Osteocyte (in vitro differentiated cells): ENCODE measurements at regions not wholly inside any gene's neighbourhood (a gene's known extent, or its start where the extent isn't known, plus 50 kb on each side); places are given as distances from the start of the nearest gene placed in this dataset.

Source experiments
- DNase-seq: peaks from one replicate; pipeline ENCODE4 v3.0.0; 2021; ENCODE audit warnings: mixed read lengths; ENCODE audit not compliant: unreplicated experiment; ENCODE audit errors: extremely low spot score
- H3K27ac Mint-ChIP-seq: one replicate; pipeline ENCODE4 v1.8.0; 2021; ENCODE audit warnings: mild to moderate bottlenecking, mixed read lengths; ENCODE audit not compliant: unreplicated experiment
- H3K27me3 Mint-ChIP-seq: one replicate; pipeline ENCODE4 v1.8.0; 2021; ENCODE audit warnings: mixed read lengths; ENCODE audit not compliant: unreplicated experiment
- H3K36me3 Mint-ChIP-seq: one replicate; pipeline ENCODE4 v1.8.0; 2021; ENCODE audit warnings: mixed read lengths; ENCODE audit not compliant: unreplicated experiment
- H3K4me1 Mint-ChIP-seq: one replicate; pipeline ENCODE4 v1.8.0; 2021; ENCODE audit warnings: mixed read lengths; ENCODE audit not compliant: unreplicated experiment
- H3K4me3 Mint-ChIP-seq: one replicate; pipeline ENCODE4 v1.8.0; 2021; ENCODE audit warnings: mild to moderate bottlenecking, moderate library complexity, mixed read lengths; ENCODE audit not compliant: unreplicated experiment
- H3K9me3 Mint-ChIP-seq: one replicate; pipeline ENCODE4 v1.8.0; 2021; ENCODE audit warnings: mixed read lengths; ENCODE audit not compliant: unreplicated experiment
- CTCF ChIP-seq: fragments of 200-600 bp; sonication (generic); IDR thresholded peaks from 2 replicates; pipeline ENCODE4 v1.5.0; 2021; ENCODE audit warnings: antibody characterized with exemption, mild to moderate bottlenecking, moderate library complexity

- Mint-ChIP-seq H3K36me3 (no peaks in the 10 kb centered on the region), H3K9me3 (no peaks in the 10 kb centered on the region), H3K4me3 (no peak overlapping the region), H3K27ac (no peak overlapping the region), H3K4me1 (peaks cover 8% of the 10 kb centered on the region), H3K27me3 (peaks cover 19% of the 10 kb centered on the region)
- TF ChIP-seq CTCF: no peak
- DNase-seq: no peak
Measured at GRCh38 chr18:10245031-10245845, 209.2 kb upstream of the APCDD1 start.

GRCh38 chr18:10245846-10246175 is 208.6 kb upstream of the APCDD1 start:
- Mint-ChIP-seq H3K4me3 (no peak overlapping the region), H3K9me3 (no peaks in the 10 kb centered on the region), H3K36me3 (no peaks in the 10 kb centered on the region), H3K27ac (no peak overlapping the region), H3K27me3 (peaks cover 19% of the 10 kb centered on the region), H3K4me1 (peaks cover 7% of the 10 kb centered on the region)
- DNase-seq: no peak
- no peak for TF ChIP-seq CTCF

GRCh38 chr18:10247021-10247741 is 207.3 kb upstream of the APCDD1 start:
- Mint-ChIP-seq H3K4me1 (no peaks in the 10 kb centered on the region), H3K27ac (no peak overlapping the region), H3K36me3 (no peaks in the 10 kb centered on the region), H3K27me3 (peaks cover 24% of the 10 kb centered on the region), H3K4me3 (no peak overlapping the region), H3K9me3 (no peaks in the 10 kb centered on the region)
- no peak for DNase-seq
- no peak for TF ChIP-seq CTCF

GRCh38 chr18:10247742-10248082 is 206.7 kb upstream of the APCDD1 start:
- DNase-seq: no peak
- no peak overlapping the region for H3K4me3 Mint-ChIP-seq
- TF ChIP-seq CTCF: no peak
- no peak overlapping the region for H3K27ac Mint-ChIP-seq
- H3K9me3 Mint-ChIP-seq: no peaks in the 10 kb centered on the region
- no peaks in the 10 kb centered on the region for H3K36me3 Mint-ChIP-seq
- peaks cover 24% of the 10 kb centered on the region for H3K27me3 Mint-ChIP-seq
- no peaks in the 10 kb centered on the region for H3K4me1 Mint-ChIP-seq

DNA sequence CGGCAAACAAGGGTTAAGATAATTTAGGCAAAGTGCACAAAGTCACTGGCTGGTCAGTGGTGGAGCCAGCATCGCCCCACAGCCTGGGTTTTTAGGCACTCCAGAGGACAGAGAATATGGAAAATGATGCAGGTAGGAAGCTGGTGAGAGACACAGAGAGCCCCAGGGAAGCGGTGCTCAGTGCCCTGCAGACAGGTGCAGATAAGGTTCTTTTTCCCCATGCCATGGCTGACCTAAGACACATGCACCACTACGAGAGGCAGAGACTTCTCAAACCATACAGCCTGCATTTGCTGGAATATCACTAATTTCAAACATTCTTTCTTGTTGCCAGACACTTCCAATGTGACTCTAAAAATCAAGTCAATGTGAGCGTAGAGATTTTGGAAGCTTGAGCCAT is 205.7 kb upstream of the APCDD1 start:
- no peak overlapping the region for H3K27ac Mint-ChIP-seq
- DNase-seq: no peak
- peaks cover 29% of the 10 kb centered on the region for H3K27me3 Mint-ChIP-seq
- no peak overlapping the region for H3K4me3 Mint-ChIP-seq
- H3K9me3 Mint-ChIP-seq: no peaks in the 10 kb centered on the region
- no peaks in the 10 kb centered on the region for H3K4me1 Mint-ChIP-seq
- no peak for TF ChIP-seq CTCF
- H3K36me3 Mint-ChIP-seq: no peaks in the 10 kb centered on the region
